Ishikawa (cell line): ENCODE measurements at regions not wholly inside any gene's neighbourhood (a gene's known extent, or its start where the extent isn't known, plus 50 kb on each side); places are given as distances from the start of the nearest gene placed in this dataset.

Source experiments
- CEBPB ChIP-seq: IDR thresholded peaks from 2 replicates; pipeline ENCODE4 v1.6.1; 2012
- EGR1 ChIP-seq: IDR thresholded peaks from 2 replicates; pipeline ENCODE4 v1.6.1; 2012
- EP300 ChIP-seq: IDR thresholded peaks from 2 replicates; pipeline ENCODE4 v1.6.1; 2012; ENCODE audit warnings: borderline replicate concordance
- FOXM1 ChIP-seq: IDR thresholded peaks from 2 replicates; pipeline ENCODE4 v1.6.1; 2012; ENCODE audit warnings: low read depth, borderline replicate concordance
- RAD21 ChIP-seq: IDR thresholded peaks from 2 replicates; pipeline ENCODE4 v1.6.1; 2012; ENCODE audit warnings: low read depth
- TCF12 ChIP-seq: IDR thresholded peaks from 2 replicates; pipeline ENCODE4 v1.6.1; 2012; ENCODE audit warnings: low read depth
- TEAD4 ChIP-seq: IDR thresholded peaks from 2 replicates; pipeline ENCODE4 v1.6.1; 2012
- YY1 ChIP-seq: IDR thresholded peaks from 2 replicates; pipeline ENCODE4 v1.6.1; 2012; ENCODE audit warnings: low read depth
- ZBTB7A ChIP-seq: IDR thresholded peaks from 2 replicates; pipeline ENCODE4 v1.6.1; 2012; ENCODE audit warnings: low read depth
- TF ChIP-seq, protein P1 (sequence below): IDR thresholded peaks from 2 replicates; pipeline ENCODE4 v1.6.1; 2012; ENCODE audit warnings: low read depth, mild to moderate bottlenecking
- TF ChIP-seq, protein P2 (sequence below): IDR thresholded peaks from 2 replicates; pipeline ENCODE4 v1.6.1; 2012
- TF ChIP-seq, protein P3 (sequence below): IDR thresholded peaks from 2 replicates; pipeline ENCODE4 v1.6.1; 2012

DNA sequence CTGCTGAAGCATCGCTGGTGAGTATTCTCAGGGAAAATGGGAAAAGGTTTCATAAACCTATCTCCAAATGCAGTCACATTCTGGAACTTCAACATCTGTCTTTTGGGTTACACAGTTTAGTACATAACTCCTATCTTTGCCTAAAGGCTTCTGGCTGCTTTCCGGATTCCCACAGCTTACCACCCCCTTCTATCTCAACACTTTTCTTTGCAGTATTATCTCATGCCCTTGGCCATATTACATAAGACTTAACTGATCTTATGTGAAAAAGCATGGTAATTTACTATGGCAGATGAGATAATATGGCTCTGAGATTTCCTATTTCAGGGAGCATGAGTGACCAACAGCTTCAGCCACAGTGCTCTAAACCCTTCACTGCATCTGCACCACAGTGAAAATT lies 369.3 kb upstream of the LINC00305 start:
- TF ChIP-seq RAD21 (no peak), CEBPB (no peak), FOXM1 (no peak), ZBTB7A (no peak), YY1 (no peak), EP300 (no peak), EGR1 (no peak), TCF12 (no peak), TEAD4 (no peak)
- TF ChIP-seq, protein P1, sequence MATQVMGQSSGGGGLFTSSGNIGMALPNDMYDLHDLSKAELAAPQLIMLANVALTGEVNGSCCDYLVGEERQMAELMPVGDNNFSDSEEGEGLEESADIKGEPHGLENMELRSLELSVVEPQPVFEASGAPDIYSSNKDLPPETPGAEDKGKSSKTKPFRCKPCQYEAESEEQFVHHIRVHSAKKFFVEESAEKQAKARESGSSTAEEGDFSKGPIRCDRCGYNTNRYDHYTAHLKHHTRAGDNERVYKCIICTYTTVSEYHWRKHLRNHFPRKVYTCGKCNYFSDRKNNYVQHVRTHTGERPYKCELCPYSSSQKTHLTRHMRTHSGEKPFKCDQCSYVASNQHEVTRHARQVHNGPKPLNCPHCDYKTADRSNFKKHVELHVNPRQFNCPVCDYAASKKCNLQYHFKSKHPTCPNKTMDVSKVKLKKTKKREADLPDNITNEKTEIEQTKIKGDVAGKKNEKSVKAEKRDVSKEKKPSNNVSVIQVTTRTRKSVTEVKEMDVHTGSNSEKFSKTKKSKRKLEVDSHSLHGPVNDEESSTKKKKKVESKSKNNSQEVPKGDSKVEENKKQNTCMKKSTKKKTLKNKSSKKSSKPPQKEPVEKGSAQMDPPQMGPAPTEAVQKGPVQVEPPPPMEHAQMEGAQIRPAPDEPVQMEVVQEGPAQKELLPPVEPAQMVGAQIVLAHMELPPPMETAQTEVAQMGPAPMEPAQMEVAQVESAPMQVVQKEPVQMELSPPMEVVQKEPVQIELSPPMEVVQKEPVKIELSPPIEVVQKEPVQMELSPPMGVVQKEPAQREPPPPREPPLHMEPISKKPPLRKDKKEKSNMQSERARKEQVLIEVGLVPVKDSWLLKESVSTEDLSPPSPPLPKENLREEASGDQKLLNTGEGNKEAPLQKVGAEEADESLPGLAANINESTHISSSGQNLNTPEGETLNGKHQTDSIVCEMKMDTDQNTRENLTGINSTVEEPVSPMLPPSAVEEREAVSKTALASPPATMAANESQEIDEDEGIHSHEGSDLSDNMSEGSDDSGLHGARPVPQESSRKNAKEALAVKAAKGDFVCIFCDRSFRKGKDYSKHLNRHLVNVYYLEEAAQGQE: no peak
- TF ChIP-seq, protein P2, sequence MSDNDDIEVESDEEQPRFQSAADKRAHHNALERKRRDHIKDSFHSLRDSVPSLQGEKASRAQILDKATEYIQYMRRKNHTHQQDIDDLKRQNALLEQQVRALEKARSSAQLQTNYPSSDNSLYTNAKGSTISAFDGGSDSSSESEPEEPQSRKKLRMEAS: no peak
- TF ChIP-seq, protein P3, sequence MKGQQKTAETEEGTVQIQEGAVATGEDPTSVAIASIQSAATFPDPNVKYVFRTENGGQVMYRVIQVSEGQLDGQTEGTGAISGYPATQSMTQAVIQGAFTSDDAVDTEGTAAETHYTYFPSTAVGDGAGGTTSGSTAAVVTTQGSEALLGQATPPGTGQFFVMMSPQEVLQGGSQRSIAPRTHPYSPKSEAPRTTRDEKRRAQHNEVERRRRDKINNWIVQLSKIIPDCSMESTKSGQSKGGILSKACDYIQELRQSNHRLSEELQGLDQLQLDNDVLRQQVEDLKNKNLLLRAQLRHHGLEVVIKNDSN: no peak
